ENCODE measurements at regions not wholly inside any gene's neighbourhood (a gene's known extent, or its start where the extent isn't known, plus 50 kb on each side); places are given as distances from the start of the nearest gene placed in this dataset.

GRCh38 chr15:98272625-98273024, 312.1 kb downstream of the ARRDC4 start:
- H3K36me3 ChIP-seq (ENCODE audit: control insufficient read depth in 2 of 2, insufficient read depth in 2 of 2, low read length in 1 of 2), result no peaks in the 10 kb centered on the region
- H3K27ac ChIP-seq (ENCODE audit: low read depth in 2 of 2, low read length in 1 of 2), result no peak overlapping the region
- peaks cover 3 to 6% of the 10 kb centered on the region in 2 donors for H3K9me3 ChIP-seq (ENCODE audit: control insufficient read depth in 2 of 2, insufficient read depth in 1 of 2, low read depth in 1 of 2, low read length in 1 of 2)
- WGBS, 2 donors, result 59 to 75% methylated on average over 4 of the region's 4 CpGs
- H3K4me1 ChIP-seq (ENCODE audit: control insufficient read depth in 2 of 2, insufficient read depth in 2 of 2, low read length in 1 of 2), result no peaks in the 10 kb centered on the region
- no peak overlapping the region for H3K4me3 ChIP-seq (ENCODE audit: low read depth in 1 of 2, low read length in 2 of 2)
- H3K27me3 ChIP-seq (ENCODE audit: control insufficient read depth in 1 of 2, insufficient read depth in 2 of 2, low read length in 2 of 2), result no peaks in the 10 kb centered on the region

GRCh38 chr15:98276018-98276417, 315.5 kb downstream of the ARRDC4 start:
- 58 to 62% methylated on average over 3 of the region's 3 CpGs for WGBS, 2 donors
- Histone ChIP-seq H3K4me3 (ENCODE audit: low read depth in 1 of 2, low read length in 2 of 2) (no peak overlapping the region), H3K27ac (ENCODE audit: low read depth in 2 of 2, low read length in 1 of 2) (no peak overlapping the region), H3K27me3 (ENCODE audit: control insufficient read depth in 1 of 2, insufficient read depth in 2 of 2, low read length in 2 of 2) (no peaks in the 10 kb centered on the region), H3K9me3 (ENCODE audit: control insufficient read depth in 2 of 2, insufficient read depth in 1 of 2, low read depth in 1 of 2, low read length in 1 of 2) (no peaks in the 10 kb centered on the region), H3K4me1 (ENCODE audit: control insufficient read depth in 2 of 2, insufficient read depth in 2 of 2, low read length in 1 of 2) (no peaks in the 10 kb centered on the region), H3K36me3 (ENCODE audit: control insufficient read depth in 2 of 2, insufficient read depth in 2 of 2, low read length in 1 of 2) (no peaks in the 10 kb centered on the region)

GRCh38 chr15:98277602-98278001, 317.1 kb downstream of the ARRDC4 start:
- Histone ChIP-seq H3K9me3 (ENCODE audit: control insufficient read depth in 2 of 2, insufficient read depth in 1 of 2, low read depth in 1 of 2, low read length in 1 of 2) (no peaks in the 10 kb centered on the region), H3K27ac (ENCODE audit: low read depth in 2 of 2, low read length in 1 of 2) (no peak overlapping the region), H3K36me3 (ENCODE audit: control insufficient read depth in 2 of 2, insufficient read depth in 2 of 2, low read length in 1 of 2) (no peaks in the 10 kb centered on the region), H3K4me1 (ENCODE audit: control insufficient read depth in 2 of 2, insufficient read depth in 2 of 2, low read length in 1 of 2) (no peaks in the 10 kb centered on the region), H3K27me3 (ENCODE audit: control insufficient read depth in 1 of 2, insufficient read depth in 2 of 2, low read length in 2 of 2) (no peaks in the 10 kb centered on the region), H3K4me3 (ENCODE audit: low read depth in 1 of 2, low read length in 2 of 2) (no peak overlapping the region)
- WGBS, 2 donors, result 64 to 78% methylated on average over 6 of the region's 6 CpGs

- Histone ChIP-seq H3K36me3 (ENCODE audit: control insufficient read depth in 2 of 2, insufficient read depth in 2 of 2, low read length in 1 of 2) (no peaks in the 10 kb centered on the region), H3K9me3 (ENCODE audit: control insufficient read depth in 2 of 2, insufficient read depth in 1 of 2, low read depth in 1 of 2, low read length in 1 of 2) (no peaks in the 10 kb centered on the region), H3K4me3 (ENCODE audit: low read depth in 1 of 2, low read length in 2 of 2) (no peak overlapping the region), H3K27ac (ENCODE audit: low read depth in 2 of 2, low read length in 1 of 2) (no peak overlapping the region), H3K4me1 (ENCODE audit: control insufficient read depth in 2 of 2, insufficient read depth in 2 of 2, low read length in 1 of 2) (no peaks in the 10 kb centered on the region), H3K27me3 (ENCODE audit: control insufficient read depth in 1 of 2, insufficient read depth in 2 of 2, low read length in 2 of 2) (no peaks in the 10 kb centered on the region)
- 64 to 71% methylated on average over 15 of the region's 15 CpGs for WGBS, 2 donors
These were observed 319.9 kb downstream of the ARRDC4 start for GRCh38 chr15:98280284-98280975.

GRCh38 chr15:98281130-98281529, 320.6 kb downstream of the ARRDC4 start:
- Histone ChIP-seq H3K4me1 (ENCODE audit: control insufficient read depth in 2 of 2, insufficient read depth in 2 of 2, low read length in 1 of 2) (no peaks in the 10 kb centered on the region), H3K36me3 (ENCODE audit: control insufficient read depth in 2 of 2, insufficient read depth in 2 of 2, low read length in 1 of 2) (no peaks in the 10 kb centered on the region), H3K9me3 (ENCODE audit: control insufficient read depth in 2 of 2, insufficient read depth in 1 of 2, low read depth in 1 of 2, low read length in 1 of 2) (no peaks in the 10 kb centered on the region), H3K27me3 (ENCODE audit: control insufficient read depth in 1 of 2, insufficient read depth in 2 of 2, low read length in 2 of 2) (no peaks in the 10 kb centered on the region), H3K4me3 (ENCODE audit: low read depth in 1 of 2, low read length in 2 of 2) (no peak overlapping the region), H3K27ac (ENCODE audit: low read depth in 2 of 2, low read length in 1 of 2) (no peak overlapping the region)
- WGBS, 2 donors, result 41 to 48% methylated on average over 3 of the region's 3 CpGs

- no peaks in the 10 kb centered on the region for H3K4me1 ChIP-seq (ENCODE audit: control insufficient read depth in 2 of 2, insufficient read depth in 2 of 2, low read length in 1 of 2)
- no peak overlapping the region for H3K27ac ChIP-seq (ENCODE audit: low read depth in 2 of 2, low read length in 1 of 2)
- WGBS, 2 donors, result 36 to 53% methylated on average over 5 of the region's 5 CpGs
- H3K27me3 ChIP-seq (ENCODE audit: control insufficient read depth in 1 of 2, insufficient read depth in 2 of 2, low read length in 2 of 2), result no peaks in the 10 kb centered on the region
- no peak overlapping the region for H3K4me3 ChIP-seq (ENCODE audit: low read depth in 1 of 2, low read length in 2 of 2)
- no peaks in the 10 kb centered on the region for H3K36me3 ChIP-seq (ENCODE audit: control insufficient read depth in 2 of 2, insufficient read depth in 2 of 2, low read length in 1 of 2)
- no peaks in the 10 kb centered on the region for H3K9me3 ChIP-seq (ENCODE audit: control insufficient read depth in 2 of 2, insufficient read depth in 1 of 2, low read depth in 1 of 2, low read length in 1 of 2)
These were observed 322.3 kb downstream of the ARRDC4 start for GRCh38 chr15:98282656-98283332.

- WGBS, 2 donors, result 60 to 67% methylated on average over 5 of the region's 5 CpGs
- Histone ChIP-seq H3K4me1 (ENCODE audit: control insufficient read depth in 2 of 2, insufficient read depth in 2 of 2, low read length in 1 of 2) (no peaks in the 10 kb centered on the region), H3K9me3 (ENCODE audit: control insufficient read depth in 2 of 2, insufficient read depth in 1 of 2, low read depth in 1 of 2, low read length in 1 of 2) (no peaks in the 10 kb centered on the region), H3K4me3 (ENCODE audit: low read depth in 1 of 2, low read length in 2 of 2) (no peak overlapping the region), H3K27ac (ENCODE audit: low read depth in 2 of 2, low read length in 1 of 2) (no peak overlapping the region), H3K36me3 (ENCODE audit: control insufficient read depth in 2 of 2, insufficient read depth in 2 of 2, low read length in 1 of 2) (no peaks in the 10 kb centered on the region), H3K27me3 (ENCODE audit: control insufficient read depth in 1 of 2, insufficient read depth in 2 of 2, low read length in 2 of 2) (no peaks in the 10 kb centered on the region)
These were observed 325.7 kb downstream of the ARRDC4 start for GRCh38 chr15:98286200-98286599.

- Histone ChIP-seq H3K36me3 (ENCODE audit: control insufficient read depth in 2 of 2, insufficient read depth in 2 of 2, low read length in 1 of 2) (no peaks in the 10 kb centered on the region), H3K27me3 (ENCODE audit: control insufficient read depth in 1 of 2, insufficient read depth in 2 of 2, low read length in 2 of 2) (no peaks in the 10 kb centered on the region), H3K27ac (ENCODE audit: low read depth in 2 of 2, low read length in 1 of 2) (no peak overlapping the region), H3K9me3 (ENCODE audit: control insufficient read depth in 2 of 2, insufficient read depth in 1 of 2, low read depth in 1 of 2, low read length in 1 of 2) (no peaks in the 10 kb centered on the region), H3K4me1 (ENCODE audit: control insufficient read depth in 2 of 2, insufficient read depth in 2 of 2, low read length in 1 of 2) (no peaks in the 10 kb centered on the region), H3K4me3 (ENCODE audit: low read depth in 1 of 2, low read length in 2 of 2) (no peak overlapping the region)
- WGBS, 2 donors, result 79 to 81% methylated on average over 3 of the region's 3 CpGs
These were observed 326.3 kb downstream of the ARRDC4 start for GRCh38 chr15:98286831-98287230.

- H3K4me1 ChIP-seq (ENCODE audit: control insufficient read depth in 2 of 2, insufficient read depth in 2 of 2, low read length in 1 of 2), result peaks cover 3 to 6% of the 10 kb centered on the region in 2 donors
- WGBS, 2 donors, result 85 to 89% methylated on average over 11 of the region's 11 CpGs
These were observed 327.6 kb downstream of the ARRDC4 start for GRCh38 chr15:98288091-98288590.

GRCh38 chr15:98289747-98290146, 329.2 kb downstream of the ARRDC4 start:
- H3K27me3 ChIP-seq (ENCODE audit: control insufficient read depth in 1 of 2, insufficient read depth in 2 of 2, low read length in 2 of 2), result no peaks in the 10 kb centered on the region
- H3K27ac ChIP-seq (ENCODE audit: low read depth in 2 of 2, low read length in 1 of 2), result no peak overlapping the region
- H3K4me3 ChIP-seq (ENCODE audit: low read depth in 1 of 2, low read length in 2 of 2), result no peak overlapping the region
- H3K4me1 ChIP-seq (ENCODE audit: control insufficient read depth in 2 of 2, insufficient read depth in 2 of 2, low read length in 1 of 2), result peaks cover 3 to 6% of the 10 kb centered on the region in 2 donors
- 48 to 60% methylated on average over 3 of the region's 3 CpGs for whole genome bisulfite sequencing, 2 donors
- no peaks in the 10 kb centered on the region for H3K9me3 ChIP-seq (ENCODE audit: control insufficient read depth in 2 of 2, insufficient read depth in 1 of 2, low read depth in 1 of 2, low read length in 1 of 2)
- H3K36me3 ChIP-seq (ENCODE audit: control insufficient read depth in 2 of 2, insufficient read depth in 2 of 2, low read length in 1 of 2), result no peaks in the 10 kb centered on the region

More at GRCh38 chr15:98288091-98288590, 327.6 kb downstream of the ARRDC4 start:
- Histone ChIP-seq H3K27me3 (ENCODE audit: control insufficient read depth in 1 of 2, insufficient read depth in 2 of 2, low read length in 2 of 2) (no peaks in the 10 kb centered on the region), H3K9me3 (ENCODE audit: control insufficient read depth in 2 of 2, insufficient read depth in 1 of 2, low read depth in 1 of 2, low read length in 1 of 2) (no peaks in the 10 kb centered on the region), H3K36me3 (ENCODE audit: control insufficient read depth in 2 of 2, insufficient read depth in 2 of 2, low read length in 1 of 2) (no peaks in the 10 kb centered on the region), H3K27ac (ENCODE audit: low read depth in 2 of 2, low read length in 1 of 2) (no peak overlapping the region), H3K4me3 (ENCODE audit: low read depth in 1 of 2, low read length in 2 of 2) (no peak overlapping the region)
